ENCODE measurements at regions not wholly inside any gene's neighbourhood (a gene's known extent, or its start where the extent isn't known, plus 50 kb on each side); places are given as distances from the start of the nearest gene placed in this dataset.

- Histone ChIP-seq H3K36me3 (ENCODE audit: control insufficient read depth, insufficient read depth, low read length) (no peaks in the 10 kb centered on the region), H3K4me3 (ENCODE audit: low read depth, low read length) (no peak overlapping the region), H3K27me3 (ENCODE audit: control insufficient read depth, insufficient read depth, low read length) (no peaks in the 10 kb centered on the region)
- no peak for TF ChIP-seq CTCF (IDR thresholded peaks at IDR 0.05; ENCODE audit: insufficient read depth, low read depth, low read length)
- ChIA-PET POLR2A (no interaction called here), CTCF (no interaction called here)
- no peak for DNase-seq (ENCODE audit: low read depth)
Measured at GRCh38 chr3:6608843-6609242, 252.1 kb upstream of the GRM7 start.

DNA sequence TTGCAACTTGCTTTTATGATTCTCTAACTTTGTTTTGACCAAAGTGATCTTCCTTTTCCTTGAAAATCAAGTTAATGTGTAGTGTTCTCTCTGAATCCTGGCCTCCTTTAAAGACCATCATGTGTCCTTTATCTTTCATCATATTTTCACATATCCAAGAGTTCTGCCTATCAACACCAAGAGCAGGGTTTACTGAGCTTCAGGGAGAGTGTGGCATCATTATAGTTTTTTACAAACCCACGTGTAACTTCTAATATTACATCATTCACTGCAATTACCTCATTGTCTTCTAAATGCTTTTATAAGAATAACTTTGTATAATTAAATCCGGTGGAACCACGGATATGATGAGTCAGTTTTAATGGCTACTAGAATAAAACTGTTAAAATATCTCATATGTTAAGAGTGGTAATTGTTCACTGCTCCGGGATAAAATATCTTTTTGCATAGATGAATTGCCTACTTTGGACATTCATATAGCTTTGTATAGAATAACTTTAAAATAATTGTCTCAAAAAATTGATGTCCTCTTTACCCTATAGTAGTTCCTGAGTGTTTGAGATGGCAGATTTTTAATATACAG, 248.8 kb upstream of the GRM7 start:
- ChIA-PET POLR2A (no interaction called here), CTCF (no interaction called here)
- Histone ChIP-seq H3K4me3 (ENCODE audit: low read depth, low read length) (no peak overlapping the region), H3K27me3 (ENCODE audit: control insufficient read depth, insufficient read depth, low read length) (no peaks in the 10 kb centered on the region), H3K36me3 (ENCODE audit: control insufficient read depth, insufficient read depth, low read length) (no peaks in the 10 kb centered on the region)
- no peak for TF ChIP-seq CTCF (IDR thresholded peaks at IDR 0.05; ENCODE audit: insufficient read depth, low read depth, low read length)
- no peak for DNase-seq (ENCODE audit: low read depth)

DNA sequence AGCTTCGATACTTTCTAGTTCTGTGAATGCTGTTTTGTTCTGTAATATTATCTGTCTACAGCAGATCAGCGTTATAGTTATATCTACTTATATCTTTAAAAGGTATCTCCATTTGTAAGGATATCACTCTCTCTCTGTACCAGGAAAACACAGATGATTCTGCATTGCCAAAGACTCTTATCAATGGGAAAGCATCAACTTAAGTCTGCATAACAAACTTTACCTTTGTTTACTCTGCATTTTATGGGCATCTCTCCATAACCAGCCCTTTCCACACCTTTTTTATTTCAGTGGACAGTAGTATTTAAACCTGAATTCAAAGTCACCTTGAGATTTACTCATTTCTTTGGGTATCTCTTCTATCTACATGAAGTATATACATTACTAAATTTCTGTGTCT, 238.7 kb upstream of the GRM7 start:
- POLR2A ChIA-PET, result no interaction called here
- CTCF ChIA-PET, result no interaction called here
- no peak for TF ChIP-seq CTCF (IDR thresholded peaks at IDR 0.05; ENCODE audit: insufficient read depth, low read depth, low read length)

GRCh38 chr3:6622712-6623111, 238.2 kb upstream of the GRM7 start:
- Histone ChIP-seq H3K4me3 (ENCODE audit: low read depth, low read length) (no peak overlapping the region), H3K27me3 (ENCODE audit: control insufficient read depth, insufficient read depth, low read length) (no peaks in the 10 kb centered on the region), H3K36me3 (ENCODE audit: control insufficient read depth, insufficient read depth, low read length) (no peaks in the 10 kb centered on the region)
- no peak for TF ChIP-seq CTCF (IDR thresholded peaks at IDR 0.05; ENCODE audit: insufficient read depth, low read depth, low read length)
- ChIA-PET CTCF (no interaction called here), POLR2A (no interaction called here)
- DNase-seq (ENCODE audit: low read depth), result no peak

More for the DNA sequence above, 238.7 kb upstream of the GRM7 start:
- Histone ChIP-seq H3K4me3 (ENCODE audit: low read depth, low read length) (no peak overlapping the region), H3K36me3 (ENCODE audit: control insufficient read depth, insufficient read depth, low read length) (no peaks in the 10 kb centered on the region), H3K27me3 (ENCODE audit: control insufficient read depth, insufficient read depth, low read length) (no peaks in the 10 kb centered on the region)
- no peak for DNase-seq (ENCODE audit: low read depth)

DNA sequence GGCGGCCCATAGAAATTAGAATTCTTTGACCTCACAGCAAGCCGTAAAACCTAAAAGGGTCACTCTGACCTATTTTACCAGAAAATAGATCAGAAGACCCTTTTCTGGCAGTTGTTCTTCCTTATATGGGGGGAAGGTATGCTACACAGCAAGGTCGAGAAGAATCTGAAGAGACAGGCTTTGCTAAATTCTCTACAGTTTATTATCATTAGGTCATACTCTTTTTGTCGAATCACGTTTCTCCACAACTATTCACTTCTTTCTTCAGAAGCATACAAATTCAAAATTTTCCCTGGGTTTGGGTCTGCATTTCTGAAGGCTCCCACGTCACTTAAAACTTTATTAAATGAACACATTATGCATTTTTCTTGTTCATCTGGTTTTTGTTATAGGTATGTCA, 229.5 kb upstream of the GRM7 start:
- no peak for TF ChIP-seq CTCF (IDR thresholded peaks at IDR 0.05; ENCODE audit: insufficient read depth, low read depth, low read length)
- H3K36me3 ChIP-seq (ENCODE audit: control insufficient read depth, insufficient read depth, low read length), result no peaks in the 10 kb centered on the region
- no peak for DNase-seq (ENCODE audit: low read depth)
- ChIA-PET POLR2A (no interaction called here), CTCF (no interaction called here)
- no peak overlapping the region for H3K4me3 ChIP-seq (ENCODE audit: low read depth, low read length)
- no peaks in the 10 kb centered on the region for H3K27me3 ChIP-seq (ENCODE audit: control insufficient read depth, insufficient read depth, low read length)

All from BJ (cell line).